ENCODE measurements at regions not wholly inside any gene's neighbourhood (a gene's known extent, or its start where the extent isn't known, plus 50 kb on each side); places are given as distances from the start of the nearest gene placed in this dataset.
A peak's percentile ranks its signal among the peaks of the same experiment; 100 is the strongest.
"Not testable (repeated sequence)": the region's sequence is repeated elsewhere in the genome, so short reads cannot be mapped to it uniquely, and the experiment has no call there.

GRCh38 chr17:70520956-70521355 lies 351.6 kb downstream of the KCNJ2 start:
- H3K36me3 ChIP-seq (ENCODE audit: control insufficient read depth, insufficient read depth, low read length) = no peaks in the 10 kb centered on the region
- no peak overlapping the region for H3K4me3 ChIP-seq (replicated peaks; ENCODE audit: low read depth, low read length)
- no peaks in the 10 kb centered on the region; the same call in 1 of the 2 replicates for H3K27me3 ChIP-seq (replicated peaks; ENCODE audit: control insufficient read depth, insufficient read depth, low read length)
- no peak for TF ChIP-seq CTCF (IDR thresholded peaks at IDR 0.05; ENCODE audit: insufficient read depth, low read length, poor library complexity, severe bottlenecking)
- DNase-seq (ENCODE audit: extremely low read depth, insufficient read length) = no peak

GRCh38 chr17:70521821-70522256 lies 352.5 kb downstream of the KCNJ2 start:
- no peak for TF ChIP-seq CTCF (IDR thresholded peaks at IDR 0.05; ENCODE audit: insufficient read depth, low read length, poor library complexity, severe bottlenecking)

GRCh38 chr17:70523426-70523825 lies 354.1 kb downstream of the KCNJ2 start:
- no peak for TF ChIP-seq CTCF (IDR thresholded peaks at IDR 0.05; ENCODE audit: insufficient read depth, low read length, poor library complexity, severe bottlenecking)
- DNase-seq (ENCODE audit: extremely low read depth, insufficient read length) = no peak
- H3K4me3 ChIP-seq (replicated peaks; ENCODE audit: low read depth, low read length) = no peak overlapping the region
- H3K36me3 ChIP-seq (ENCODE audit: control insufficient read depth, insufficient read depth, low read length) = no peaks in the 10 kb centered on the region
- no peaks in the 10 kb centered on the region; the same call in 1 of the 2 replicates for H3K27me3 ChIP-seq (replicated peaks; ENCODE audit: control insufficient read depth, insufficient read depth, low read length)

More at GRCh38 chr17:70521821-70522256, 352.5 kb downstream of the KCNJ2 start:
- Histone ChIP-seq H3K27me3 (replicated peaks; ENCODE audit: control insufficient read depth, insufficient read depth, low read length) (no peaks in the 10 kb centered on the region; the same call in 1 of the 2 replicates), H3K36me3 (ENCODE audit: control insufficient read depth, insufficient read depth, low read length) (no peaks in the 10 kb centered on the region), H3K4me3 (replicated peaks; ENCODE audit: low read depth, low read length) (no peak overlapping the region)
- DNase-seq (ENCODE audit: extremely low read depth, insufficient read length) = no peak

- not testable (repeated sequence) for H3K36me3 ChIP-seq (ENCODE audit: control insufficient read depth, insufficient read depth, low read length); H3K27me3 ChIP-seq (replicated peaks; ENCODE audit: control insufficient read depth, insufficient read depth, low read length); DNase-seq (ENCODE audit: extremely low read depth, insufficient read length); H3K4me3 ChIP-seq (replicated peaks; ENCODE audit: low read depth, low read length)
Observed at GRCh38 chr17:70525035-70525434, 355.7 kb downstream of the KCNJ2 start.

GRCh38 chr17:70525961-70526360 lies 356.6 kb downstream of the KCNJ2 start:
- H3K4me3 ChIP-seq (replicated peaks; ENCODE audit: low read depth, low read length) = no peak overlapping the region
- TF ChIP-seq CTCF (IDR thresholded peaks at IDR 0.05; ENCODE audit: insufficient read depth, low read length, poor library complexity, severe bottlenecking) = no peak
- no peaks in the 10 kb centered on the region for H3K36me3 ChIP-seq (ENCODE audit: control insufficient read depth, insufficient read depth, low read length)
- DNase-seq (ENCODE audit: extremely low read depth, insufficient read length) = no peak
- H3K27me3 ChIP-seq (replicated peaks; ENCODE audit: control insufficient read depth, insufficient read depth, low read length) = no peaks in the 10 kb centered on the region; the same call in 1 of the 2 replicates

- H3K4me3 ChIP-seq (replicated peaks; ENCODE audit: low read depth, low read length) = no peak overlapping the region
- TF ChIP-seq CTCF (IDR thresholded peaks at IDR 0.05; ENCODE audit: insufficient read depth, low read length, poor library complexity, severe bottlenecking) = no peak
- H3K27me3 ChIP-seq (replicated peaks; ENCODE audit: control insufficient read depth, insufficient read depth, low read length) = no peaks in the 10 kb centered on the region; the same call in 1 of the 2 replicates
- peak; percentile 28 for DNase-seq (ENCODE audit: extremely low read depth, insufficient read length)
- no peaks in the 10 kb centered on the region for H3K36me3 ChIP-seq (ENCODE audit: control insufficient read depth, insufficient read depth, low read length)
Observed at GRCh38 chr17:70527364-70527888, 358.1 kb downstream of the KCNJ2 start.

All from GM06990 (cell line).